ENCODE measurements at regions not wholly inside any gene's neighbourhood (a gene's known extent, or its start where the extent isn't known, plus 50 kb on each side); places are given as distances from the start of the nearest gene placed in this dataset.

DNA sequence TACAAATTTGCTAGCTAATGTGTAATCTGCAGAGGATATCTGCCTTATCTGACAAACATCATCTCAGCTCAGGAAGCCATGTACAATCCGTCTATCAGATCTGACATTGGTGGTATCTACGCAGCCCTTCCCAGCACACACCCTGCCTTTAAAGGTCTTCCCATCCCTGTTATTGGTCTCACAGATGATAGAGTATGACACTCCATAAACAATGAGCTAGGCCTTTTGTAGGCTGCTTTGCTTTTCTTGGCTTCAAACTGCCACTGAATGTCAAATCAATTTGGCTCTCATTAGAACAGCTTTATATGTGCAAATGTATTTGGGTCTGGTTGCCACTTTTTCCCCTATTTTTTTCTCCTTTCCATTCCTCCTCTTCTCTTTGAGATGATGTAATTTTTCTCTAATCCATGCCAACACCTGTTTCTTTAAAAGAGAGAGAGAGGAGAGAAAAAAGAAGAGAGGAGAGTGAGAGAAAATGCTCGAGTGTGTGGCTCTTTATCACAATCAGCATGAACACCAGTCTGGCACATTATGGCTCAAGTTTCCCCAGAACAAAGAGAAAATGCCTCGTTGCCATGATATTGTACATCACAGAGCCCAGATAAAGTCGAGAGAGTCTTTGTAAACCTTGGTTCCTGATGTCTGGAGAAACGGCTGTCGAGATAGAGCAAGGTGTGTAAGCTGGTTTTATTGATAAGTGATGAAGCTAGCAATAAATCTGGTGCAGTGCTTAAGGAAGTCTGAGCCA, 80.8 kb upstream of the DPH6 start:
- in situ Hi-C loops (cut with MboI): no loop called here
- H3K4me3 ChIP-seq: no peak overlapping the region
- WGBS (ENCODE audit: insufficient coverage, low coverage, missing lambda C conversion rate): under 1% methylated on average over 7 of the region's 7 CpGs
- H3K36me3 ChIP-seq (ENCODE audit: control insufficient read depth, insufficient read depth, low read length): no peaks in the 10 kb centered on the region
- CTCF ChIA-PET (ENCODE audit: low intra/inter-chr PET ratio): no interaction called here
- no peaks in the 10 kb centered on the region for H3K79me2 ChIP-seq (ENCODE audit: control insufficient read depth, insufficient read depth, low read length)
- H3K4me2 ChIP-seq (ENCODE audit: insufficient read depth, low read length): peak overlapping the region; percentile 13; the same call in 1 of the 2 replicates
- BruUV-seq (replicated peaks): no TSS peak
- FAIRE-seq: no peak
- H3K27ac ChIP-seq (ENCODE audit: extremely low read depth, low read depth, low read length): no peak overlapping the region
- peak in 1 of 4 experiments; percentile 21 for DNase-seq (ENCODE audit: extremely low read depth in 1 of 4, low spot score in 3 of 4)
- no peaks in the 10 kb centered on the region for H3K27me3 ChIP-seq (ENCODE audit: control insufficient read depth in 2 of 2, insufficient read depth in 2 of 2, low read length in 2 of 2)
- H3K9ac ChIP-seq (ENCODE audit: insufficient read depth in 1 of 2, low read depth in 2 of 2, low read length in 2 of 2): no peak overlapping the region
- no peaks in the 10 kb centered on the region for H4K20me1 ChIP-seq (replicated peaks; ENCODE audit: control insufficient read depth, insufficient read depth, low read length)
- peaks cover 0 to 7% of the 10 kb centered on the region in 2 experiments; a peak in 3 of 5 replicates for H3K4me1 ChIP-seq (replicated peaks in 1 of 2; ENCODE audit: control insufficient read depth in 2 of 2, insufficient read depth in 2 of 2, low read length in 2 of 2)
- H3K9me1 ChIP-seq (ENCODE audit: control insufficient read depth, insufficient read depth, low read length): no peaks in the 10 kb centered on the region
- ATAC-seq: no peak
- no peaks in the 10 kb centered on the region for H3K9me3 ChIP-seq (replicated peaks; ENCODE audit: control insufficient read depth, insufficient read depth, low read depth, low read length)
- intact Hi-C loops (cut with micrococcal nuclease): no loop called here
- POLR2A ChIA-PET: interaction anchor here (0.5 kb wide), 1 partner anchor 292 kb away, joined by 3 read pairs; no protein-coding TSS in a partner anchor
- no peak overlapping the region for H2AFZ ChIP-seq (ENCODE audit: low read depth, low read length)
- no peak for TF ChIP-seq IRF1 (CRISPR knock-in tag; IDR thresholded peaks at IDR 0.05; ENCODE audit: borderline replicate concordance)
- TF ChIP-seq SMAD4 (CRISPR knock-in tag; conservative IDR thresholded peaks at IDR 0.05): 0 out of 2 replicates have a peak, but pooled peaks have one; percentile 17
- peak; percentile 40 for TF ChIP-seq ARID1B (IDR thresholded peaks at IDR 0.05)
- peak; percentile 56 for TF ChIP-seq NCOR1 (IDR thresholded peaks at IDR 0.05)
- TF ChIP-seq TEAD4 (IDR thresholded peaks at IDR 0.05; ENCODE audit: low read length): peak; percentile 65
- no peak for TF ChIP-seq TEAD4 (CRISPR knock-in tag; IDR thresholded peaks at IDR 0.05; ENCODE audit: borderline replicate concordance)
- TF ChIP-seq SOX6 (IDR thresholded peaks at IDR 0.05): peak; percentile 61; the same call in 1 of the 2 replicates
- TF ChIP-seq ZNF740 (CRISPR knock-in tag; IDR thresholded peaks at IDR 0.05): no peak
- no peak for TF ChIP-seq ZNF740 (tag; IDR thresholded peaks at IDR 0.05)
- TF ChIP-seq, protein P1, sequence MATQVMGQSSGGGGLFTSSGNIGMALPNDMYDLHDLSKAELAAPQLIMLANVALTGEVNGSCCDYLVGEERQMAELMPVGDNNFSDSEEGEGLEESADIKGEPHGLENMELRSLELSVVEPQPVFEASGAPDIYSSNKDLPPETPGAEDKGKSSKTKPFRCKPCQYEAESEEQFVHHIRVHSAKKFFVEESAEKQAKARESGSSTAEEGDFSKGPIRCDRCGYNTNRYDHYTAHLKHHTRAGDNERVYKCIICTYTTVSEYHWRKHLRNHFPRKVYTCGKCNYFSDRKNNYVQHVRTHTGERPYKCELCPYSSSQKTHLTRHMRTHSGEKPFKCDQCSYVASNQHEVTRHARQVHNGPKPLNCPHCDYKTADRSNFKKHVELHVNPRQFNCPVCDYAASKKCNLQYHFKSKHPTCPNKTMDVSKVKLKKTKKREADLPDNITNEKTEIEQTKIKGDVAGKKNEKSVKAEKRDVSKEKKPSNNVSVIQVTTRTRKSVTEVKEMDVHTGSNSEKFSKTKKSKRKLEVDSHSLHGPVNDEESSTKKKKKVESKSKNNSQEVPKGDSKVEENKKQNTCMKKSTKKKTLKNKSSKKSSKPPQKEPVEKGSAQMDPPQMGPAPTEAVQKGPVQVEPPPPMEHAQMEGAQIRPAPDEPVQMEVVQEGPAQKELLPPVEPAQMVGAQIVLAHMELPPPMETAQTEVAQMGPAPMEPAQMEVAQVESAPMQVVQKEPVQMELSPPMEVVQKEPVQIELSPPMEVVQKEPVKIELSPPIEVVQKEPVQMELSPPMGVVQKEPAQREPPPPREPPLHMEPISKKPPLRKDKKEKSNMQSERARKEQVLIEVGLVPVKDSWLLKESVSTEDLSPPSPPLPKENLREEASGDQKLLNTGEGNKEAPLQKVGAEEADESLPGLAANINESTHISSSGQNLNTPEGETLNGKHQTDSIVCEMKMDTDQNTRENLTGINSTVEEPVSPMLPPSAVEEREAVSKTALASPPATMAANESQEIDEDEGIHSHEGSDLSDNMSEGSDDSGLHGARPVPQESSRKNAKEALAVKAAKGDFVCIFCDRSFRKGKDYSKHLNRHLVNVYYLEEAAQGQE (IDR thresholded peaks at IDR 0.05; ENCODE audit: borderline replicate concordance): no peak
- TF ChIP-seq, protein P1 (CRISPR knock-in tag; IDR thresholded peaks at IDR 0.05; ENCODE audit: low read depth): no peak
- no peak for TF ChIP-seq ZNF224 (CRISPR knock-in tag; IDR thresholded peaks at IDR 0.05)
- TF ChIP-seq RCOR1 (IDR thresholded peaks at IDR 0.05; ENCODE audit: borderline replicate concordance in 1 of 2, low read depth in 2 of 2, low read length in 2 of 2): peak in 1 of 2 experiments; percentile 36; a peak in 1 of 4 replicates
